GM12878 (cell line): ENCODE measurements at regions not wholly inside any gene's neighbourhood (a gene's known extent, or its start where the extent isn't known, plus 50 kb on each side); places are given as distances from the start of the nearest gene placed in this dataset.

Source experiments
- ATAC-seq: fragments of 200-7000 bp; cut with Tn5 transposase; 3 replicates; pipeline ENCODE4 v1.9.1; 2020; ENCODE audit warnings: mild to moderate bottlenecking, moderate library complexity
- BruUV-seq: library from RNA; stranded (reverse); fragments of 400-500 nt; replicated peaks from 2 replicates; lab custom pipeline; 2021; lab: Mats Ljungman, UMichigan
- CTCF ChIA-PET: fragments of 300-600 bp; sonication (Branson Sonifier 250); formaldehyde crosslinking; extraction: SDS; loops from one replicate; lab custom pipeline; 2021; ENCODE audit warnings: inconsistent platforms; lab: Yijun Ruan, JAX
- POLR2A ChIA-PET: fragments of 350-600 bp; formaldehyde crosslinking; extraction: SDS; loops from one replicate; lab custom pipeline; 2021; ENCODE audit warnings: inconsistent platforms; lab: Charles Lee
- RAD21 ChIA-PET: fragments of 300-600 bp; sonication (Branson Sonifier 250); formaldehyde crosslinking; loops from one replicate; lab custom pipeline; 2023; ENCODE audit warnings: antibody characterized with exemption; ENCODE audit not compliant: unreplicated experiment; lab: Charles Lee
- SMC1A ChIA-PET: fragments of 300-600 bp; sonication (Branson Sonifier 250); formaldehyde crosslinking; loops from one replicate; lab custom pipeline; 2023; ENCODE audit not compliant: unreplicated experiment, uncharacterized antibody; lab: Charles Lee
- DNase-seq: peaks from one replicate; pipeline ENCODE4 v3.0.0-alpha.2; 2011; ENCODE audit warnings: low read depth, low spot score
- FAIRE-seq: peaks from 3 replicates; lab custom pipeline; 2011; peaks lifted over from hg19 to GRCh38; lab: Jason Lieb, UNC
- H2AFZ ChIP-seq: 2 replicates; pipeline ENCODE4 v1.6.0; 2011; ENCODE audit warnings: low read depth, low read length, control low read depth; ENCODE audit not compliant: control insufficient read depth
- H3K27ac ChIP-seq: 2 replicates; pipeline ENCODE4 v1.5.1; 2011; ENCODE audit warnings: control low read depth; ENCODE audit not compliant: control insufficient read depth, insufficient read depth
- H3K27me3 ChIP-seq, 2 experiments: replicated peaks in 1 of 2; 2 replicates each; pipeline versions ENCODE4 v1.6.0 to v1.6.1; 2011; ENCODE audit warnings: low read length in 1 of 2; ENCODE audit not compliant: control insufficient read depth in 2 of 2, insufficient read depth in 2 of 2
- H3K36me3 ChIP-seq, 2 experiments: 2 replicates each; pipeline ENCODE4 v1.5.1; 2011; ENCODE audit warnings: low read length in 1 of 2; ENCODE audit not compliant: control insufficient read depth in 2 of 2, insufficient read depth in 2 of 2
- H3K4me1 ChIP-seq: 2 replicates; pipeline ENCODE4 v1.6.1; 2011; ENCODE audit warnings: mild to moderate bottlenecking, low read length, moderate library complexity, mixed read lengths; ENCODE audit not compliant: control insufficient read depth, insufficient read depth
- H3K4me2 ChIP-seq: 2 replicates; pipeline ENCODE4 v1.6.0; 2011; ENCODE audit warnings: control low read depth; ENCODE audit not compliant: control insufficient read depth, insufficient read depth
- H3K4me3 ChIP-seq: fragments of 200-600 bp; sonication (generic); 2 replicates; pipeline ENCODE4 v1.5.1; 2016
- H3K79me2 ChIP-seq: 2 replicates; pipeline ENCODE4 v1.6.0; 2011; ENCODE audit warnings: low read length; ENCODE audit not compliant: control insufficient read depth, insufficient read depth
- H3K9ac ChIP-seq: 2 replicates; pipeline ENCODE4 v1.8.0; 2011; ENCODE audit warnings: low read length, control low read depth, mixed read lengths; ENCODE audit not compliant: control insufficient read depth, insufficient read depth
- H3K9me3 ChIP-seq: replicated peaks from 3 replicates; pipeline ENCODE4 v1.5.1; 2011; ENCODE audit warnings: mild to moderate bottlenecking, low read length; ENCODE audit not compliant: control insufficient read depth, insufficient read depth
- H4K20me1 ChIP-seq: 2 replicates; pipeline ENCODE4 v1.6.0; 2011; ENCODE audit not compliant: control insufficient read depth, insufficient read depth
- CBFB ChIP-seq: IDR thresholded peaks from 2 replicates; pipeline ENCODE4 v1.6.1; 2016; ENCODE audit warnings: antibody characterized with exemption, low read depth
- ETV6 ChIP-seq, 2 experiments: fragments of 450-650 bp in 1 of 2; IDR thresholded peaks in 1 of 2; conservative IDR thresholded peaks in 1 of 2; 2 replicates each; pipeline ENCODE4 v1.6.1; 2014; ENCODE audit warnings: antibody characterized with exemption in 1 of 2, borderline replicate concordance in 1 of 2, low read depth in 1 of 2, mild to moderate bottlenecking in 1 of 2, moderate library complexity in 1 of 2
- EZH2 ChIP-seq: IDR thresholded peaks from 2 replicates; pipeline ENCODE4 v1.6.1; 2012; ENCODE audit warnings: low read depth, mild to moderate bottlenecking, control low read depth, inconsistent platforms, low read length, borderline replicate concordance; ENCODE audit not compliant: control insufficient read depth
- IKZF2 ChIP-seq, 2 experiments: fragments of 450-650 bp; IDR thresholded peaks; 2 replicates each; pipeline ENCODE4 v1.6.1; 2017; ENCODE audit warnings: mild to moderate bottlenecking in 2 of 2, moderate library complexity in 2 of 2
- LARP7 ChIP-seq: fragments of 450-650 bp; IDR thresholded peaks from 2 replicates; pipeline ENCODE4 v1.6.1; 2017; ENCODE audit warnings: mild to moderate bottlenecking
- MEF2A ChIP-seq: IDR thresholded peaks from 2 replicates; pipeline ENCODE4 v1.6.1; 2011; ENCODE audit warnings: low read depth, mild to moderate bottlenecking, low read length, moderate library complexity; ENCODE audit not compliant: insufficient read depth
- MLLT1 ChIP-seq: fragments of 450-650 bp; IDR thresholded peaks from 2 replicates; pipeline ENCODE4 v1.6.1; 2016; ENCODE audit warnings: mild to moderate bottlenecking
- NBN ChIP-seq: fragments of 450-650 bp; IDR thresholded peaks from 2 replicates; pipeline ENCODE4 v1.6.1; 2016
- NFYA ChIP-seq: IDR thresholded peaks from 2 replicates; pipeline ENCODE4 v1.6.1; 2011; ENCODE audit warnings: low read depth, mild to moderate bottlenecking, low read length, improper control_type of control experiment, borderline replicate concordance
- NR2C2 ChIP-seq: IDR thresholded peaks from 2 replicates; pipeline ENCODE4 v1.6.1; 2011; ENCODE audit warnings: borderline replicate concordance, low read depth; ENCODE audit not compliant: control insufficient read depth, insufficient read length
- NR2F1 ChIP-seq: fragments of 450-650 bp; conservative IDR thresholded peaks from 2 replicates; pipeline ENCODE4 v1.6.1; 2017; ENCODE audit warnings: mild to moderate bottlenecking
- POLR2AphosphoS2 ChIP-seq: IDR thresholded peaks from 2 replicates; pipeline ENCODE4 v1.6.1; 2011; ENCODE audit warnings: low read depth, mild to moderate bottlenecking, low read length, improper control_type of control experiment, moderate library complexity
- SKIL ChIP-seq: fragments of 450-650 bp; IDR thresholded peaks from 2 replicates; pipeline ENCODE4 v1.6.1; 2017; ENCODE audit warnings: mild to moderate bottlenecking, low read depth, inconsistent platforms; ENCODE audit not compliant: poor library complexity, severe bottlenecking
- SREBF1 ChIP-seq: IDR thresholded peaks from 2 replicates; pipeline ENCODE4 v1.6.1; 2012; ENCODE audit warnings: mild to moderate bottlenecking, low read length
- ZBTB4 ChIP-seq: fragments of 450-650 bp; formaldehyde crosslinking; IDR thresholded peaks from 2 replicates; pipeline ENCODE4 v1.4.0; 2022; ENCODE audit warnings: mild to moderate bottlenecking, moderate library complexity
- ZNF24 ChIP-seq: fragments of 450-650 bp; IDR thresholded peaks from 2 replicates; pipeline ENCODE4 v1.6.1; 2017; ENCODE audit warnings: antibody characterized with exemption, mild to moderate bottlenecking
- ZSCAN29 ChIP-seq: fragments of 450-650 bp; IDR thresholded peaks from 2 replicates; pipeline ENCODE4 v1.6.1; 2017; ENCODE audit warnings: mild to moderate bottlenecking, moderate library complexity
- WGBS: methylation state at CpG from one replicate; pipeline ENCODE4 v1.1.6; 2016; ENCODE audit warnings: low lambda C conversion rate; ENCODE audit not compliant: insufficient replicate concordance, insufficient coverage; ENCODE audit errors: missing lambda C conversion rate; 5-methylcytosine and 5-hydroxymethylcytosine counted together
- in situ Hi-C: fragments of 300-500 bp; cut with MboI; formaldehyde crosslinking; loops from 9 replicates; pipeline ENCODE4 v1.14.3; 2018; ENCODE audit warnings: mixed read lengths
- intact Hi-C: fragments of 100-400 bp; cut with micrococcal nuclease; formaldehyde crosslinking; loops from one replicate; pipeline ENCODE4 v1.14.2; 2022; ENCODE audit not compliant: unreplicated experiment

- BruUV-seq: no TSS peak
Observed at GRCh38 chr18:77776104-77776503, 526.5 kb downstream of the GALR1 start.

More at GRCh38 chr18:77776104-77776503, 526.5 kb downstream of the GALR1 start:
- in situ Hi-C loops (no loop called here), intact Hi-C loops (no loop called here)
- 58% methylated on average over 12 of the region's 12 CpGs for WGBS
- ChIA-PET CTCF (no interaction called here), RAD21 (no interaction called here), POLR2A (no interaction called here), SMC1A (no interaction called here)
- no peak overlapping the region for H3K4me3 ChIP-seq
- no peak overlapping the region for H3K4me2 ChIP-seq
- no peak for ATAC-seq
- no peaks in the 10 kb centered on the region for H4K20me1 ChIP-seq
- H3K27me3 ChIP-seq: no peaks in the 10 kb centered on the region
- FAIRE-seq: no peak
- H3K4me1 ChIP-seq: no peaks in the 10 kb centered on the region
- DNase-seq: no peak
- H3K9ac ChIP-seq: no peak overlapping the region
- no peaks in the 10 kb centered on the region for H3K9me3 ChIP-seq
- H3K27ac ChIP-seq: no peak overlapping the region
- no peaks in the 10 kb centered on the region for H3K79me2 ChIP-seq
- H3K36me3 ChIP-seq: no peaks in the 10 kb centered on the region
- H2AFZ ChIP-seq: no peak overlapping the region
- no peak for TF ChIP-seq POLR2AphosphoS2
- no peak for TF ChIP-seq NFYA
- no peak for TF ChIP-seq ETV6 (conservative IDR thresholded peaks at IDR 0.05 in 1 of 2, IDR thresholded peaks at IDR 0.05 in 1 of 2; ENCODE audit: borderline replicate concordance in 1 of 2, low read depth in 1 of 2)
- no peak for TF ChIP-seq IKZF2 (IDR thresholded peaks at IDR 0.05)
- TF ChIP-seq ZSCAN29: no peak
- no peak for TF ChIP-seq SREBF1
- no peak for TF ChIP-seq ZBTB4 (CRISPR knock-in tag)
- TF ChIP-seq ZNF24: no peak
- TF ChIP-seq MLLT1: no peak
- no peak for TF ChIP-seq SKIL
- no peak for TF ChIP-seq NR2F1
- no peak for TF ChIP-seq NBN
- no peak for TF ChIP-seq CBFB
- no peak for TF ChIP-seq LARP7
- no peak for TF ChIP-seq NR2C2
- no peak for TF ChIP-seq MEF2A
- TF ChIP-seq EZH2: no peak
- TF ChIP-seq, all 136 proteins: peak for 0
